ENCODE measurements at regions not wholly inside any gene's neighbourhood (a gene's known extent, or its start where the extent isn't known, plus 50 kb on each side); places are given as distances from the start of the nearest gene placed in this dataset.
A peak's percentile ranks its signal among the peaks of the same experiment; 100 is the strongest.
"Not testable (repeated sequence)": the region's sequence is repeated elsewhere in the genome, so short reads cannot be mapped to it uniquely, and the experiment has no call there.

- peaks cover under 1% of the 10 kb centered on the region for H3K9me3 Mint-ChIP-seq
- peak overlapping the region; percentile 68 for H3K27ac Mint-ChIP-seq
- no peaks in the 10 kb centered on the region for H3K36me3 Mint-ChIP-seq
- H3K4me1 Mint-ChIP-seq, result peaks cover 15% of the 10 kb centered on the region
- TF ChIP-seq, protein P1, sequence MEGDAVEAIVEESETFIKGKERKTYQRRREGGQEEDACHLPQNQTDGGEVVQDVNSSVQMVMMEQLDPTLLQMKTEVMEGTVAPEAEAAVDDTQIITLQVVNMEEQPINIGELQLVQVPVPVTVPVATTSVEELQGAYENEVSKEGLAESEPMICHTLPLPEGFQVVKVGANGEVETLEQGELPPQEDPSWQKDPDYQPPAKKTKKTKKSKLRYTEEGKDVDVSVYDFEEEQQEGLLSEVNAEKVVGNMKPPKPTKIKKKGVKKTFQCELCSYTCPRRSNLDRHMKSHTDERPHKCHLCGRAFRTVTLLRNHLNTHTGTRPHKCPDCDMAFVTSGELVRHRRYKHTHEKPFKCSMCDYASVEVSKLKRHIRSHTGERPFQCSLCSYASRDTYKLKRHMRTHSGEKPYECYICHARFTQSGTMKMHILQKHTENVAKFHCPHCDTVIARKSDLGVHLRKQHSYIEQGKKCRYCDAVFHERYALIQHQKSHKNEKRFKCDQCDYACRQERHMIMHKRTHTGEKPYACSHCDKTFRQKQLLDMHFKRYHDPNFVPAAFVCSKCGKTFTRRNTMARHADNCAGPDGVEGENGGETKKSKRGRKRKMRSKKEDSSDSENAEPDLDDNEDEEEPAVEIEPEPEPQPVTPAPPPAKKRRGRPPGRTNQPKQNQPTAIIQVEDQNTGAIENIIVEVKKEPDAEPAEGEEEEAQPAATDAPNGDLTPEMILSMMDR (IDR thresholded peaks at IDR 0.05; ENCODE audit: unreplicated experiment), result no peak
- no peaks in the 10 kb centered on the region for H3K27me3 Mint-ChIP-seq (ENCODE audit: low read depth)
- H3K4me3 Mint-ChIP-seq, result no peak overlapping the region
- no peak for DNase-seq (ENCODE audit: low spot score in 2 of 2, unreplicated experiment in 2 of 2)
Observed at GRCh38 chr2:64246962-64247361, 102.7 kb upstream of the PELI1 start.

- Mint-ChIP-seq H3K4me3 (no peak overlapping the region), H3K27ac (no peak overlapping the region)
Observed at GRCh38 chr2:64249426-64249825, 105.2 kb upstream of the PELI1 start.

DNA sequence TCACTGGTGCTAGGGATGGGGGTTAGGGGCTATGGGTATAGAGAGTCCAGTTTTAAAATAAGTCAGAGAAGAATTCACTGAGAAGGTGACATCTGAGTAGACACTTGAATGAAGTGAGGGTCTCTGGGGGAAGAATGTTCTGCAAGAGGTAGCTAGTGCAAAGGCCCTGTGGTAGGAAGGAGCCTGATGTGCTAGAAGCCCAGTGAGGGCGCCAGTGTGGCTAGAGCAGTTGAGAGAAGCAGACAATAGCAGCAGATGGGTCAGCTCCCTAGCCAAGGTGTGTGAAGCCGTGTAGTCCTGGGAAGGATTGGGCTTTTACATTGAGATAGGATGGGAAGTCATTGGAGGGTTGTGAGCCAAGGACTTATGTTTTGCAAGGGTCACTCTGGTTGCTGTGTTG is 105.8 kb upstream of the PELI1 start:
- DNase-seq (ENCODE audit: low spot score in 2 of 2, unreplicated experiment in 2 of 2), result no peak
- TF ChIP-seq, protein P1 (IDR thresholded peaks at IDR 0.05; ENCODE audit: unreplicated experiment), result no peak
- Mint-ChIP-seq H3K27me3 (ENCODE audit: low read depth) (peaks cover 25% of the 10 kb centered on the region), H3K9me3 (no peaks in the 10 kb centered on the region), H3K27ac (no peak overlapping the region), H3K4me1 (peaks cover 32% of the 10 kb centered on the region), H3K4me3 (no peak overlapping the region), H3K36me3 (peaks cover 8% of the 10 kb centered on the region)

More at GRCh38 chr2:64249426-64249825, 105.2 kb upstream of the PELI1 start:
- H3K27me3 Mint-ChIP-seq (ENCODE audit: low read depth), result peaks cover 22% of the 10 kb centered on the region
- DNase-seq (ENCODE audit: low spot score in 2 of 2, unreplicated experiment in 2 of 2), result no peak
- H3K9me3 Mint-ChIP-seq, result no peaks in the 10 kb centered on the region
- peaks cover 29% of the 10 kb centered on the region for H3K4me1 Mint-ChIP-seq
- TF ChIP-seq, protein P1 (IDR thresholded peaks at IDR 0.05; ENCODE audit: unreplicated experiment), result no peak
- peaks cover 8% of the 10 kb centered on the region for H3K36me3 Mint-ChIP-seq

- Mint-ChIP-seq H3K36me3 (peaks cover 8% of the 10 kb centered on the region), H3K27me3 (ENCODE audit: low read depth) (peaks cover 25% of the 10 kb centered on the region), H3K4me3 (no peak overlapping the region), H3K9me3 (no peaks in the 10 kb centered on the region), H3K4me1 (peaks cover 36% of the 10 kb centered on the region), H3K27ac (no peak overlapping the region)
- TF ChIP-seq, protein P1 (IDR thresholded peaks at IDR 0.05; ENCODE audit: unreplicated experiment), result no peak
- no peak for DNase-seq (ENCODE audit: low spot score in 2 of 2, unreplicated experiment in 2 of 2)
Observed at GRCh38 chr2:64250751-64251423, 106.7 kb upstream of the PELI1 start.

DNA sequence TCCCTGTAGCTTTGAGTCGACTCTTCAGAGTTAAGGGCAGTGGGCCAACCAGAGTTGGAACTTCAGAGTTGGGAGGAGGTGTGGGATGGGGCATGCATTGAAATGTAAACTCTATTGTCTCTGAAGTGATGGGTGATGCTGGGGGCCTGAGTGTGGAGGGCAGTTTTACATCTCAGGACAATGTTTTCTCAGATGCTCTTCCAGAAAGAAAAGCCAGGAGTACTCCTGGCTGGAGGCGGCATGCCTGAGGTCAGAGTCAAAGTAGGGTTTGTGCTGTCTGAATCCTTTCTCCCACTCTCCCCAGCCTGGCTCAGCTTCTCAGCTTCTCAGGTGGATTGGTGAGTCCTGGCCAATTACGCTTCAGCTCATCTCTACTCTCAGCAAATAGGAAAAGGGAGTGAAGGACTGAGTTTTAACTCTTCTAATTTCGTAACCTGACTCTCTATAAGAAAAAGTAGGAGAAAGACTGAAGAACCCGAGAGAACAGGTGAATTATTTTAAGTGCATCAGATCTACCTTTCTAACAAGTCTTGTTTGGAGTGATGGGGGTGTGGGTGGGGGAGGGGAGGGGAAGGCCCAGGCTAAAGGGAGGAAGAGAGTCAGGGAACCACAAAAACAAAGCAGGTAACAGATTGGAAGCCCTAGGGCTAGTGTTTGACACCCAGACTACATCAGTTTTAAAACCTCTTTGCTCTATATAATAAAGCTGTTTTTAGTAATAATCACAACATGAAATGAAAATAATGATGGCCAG is 107.5 kb upstream of the PELI1 start:
- Mint-ChIP-seq H3K36me3 (peaks cover 8% of the 10 kb centered on the region), H3K27ac (no peak overlapping the region), H3K4me3 (no peak overlapping the region), H3K9me3 (no peaks in the 10 kb centered on the region), H3K4me1 (peaks cover 44% of the 10 kb centered on the region), H3K27me3 (ENCODE audit: low read depth) (peaks cover 25% of the 10 kb centered on the region)
- TF ChIP-seq, protein P1 (IDR thresholded peaks at IDR 0.05; ENCODE audit: unreplicated experiment), result no peak
- no peak for DNase-seq (ENCODE audit: low spot score in 2 of 2, unreplicated experiment in 2 of 2)

DNA sequence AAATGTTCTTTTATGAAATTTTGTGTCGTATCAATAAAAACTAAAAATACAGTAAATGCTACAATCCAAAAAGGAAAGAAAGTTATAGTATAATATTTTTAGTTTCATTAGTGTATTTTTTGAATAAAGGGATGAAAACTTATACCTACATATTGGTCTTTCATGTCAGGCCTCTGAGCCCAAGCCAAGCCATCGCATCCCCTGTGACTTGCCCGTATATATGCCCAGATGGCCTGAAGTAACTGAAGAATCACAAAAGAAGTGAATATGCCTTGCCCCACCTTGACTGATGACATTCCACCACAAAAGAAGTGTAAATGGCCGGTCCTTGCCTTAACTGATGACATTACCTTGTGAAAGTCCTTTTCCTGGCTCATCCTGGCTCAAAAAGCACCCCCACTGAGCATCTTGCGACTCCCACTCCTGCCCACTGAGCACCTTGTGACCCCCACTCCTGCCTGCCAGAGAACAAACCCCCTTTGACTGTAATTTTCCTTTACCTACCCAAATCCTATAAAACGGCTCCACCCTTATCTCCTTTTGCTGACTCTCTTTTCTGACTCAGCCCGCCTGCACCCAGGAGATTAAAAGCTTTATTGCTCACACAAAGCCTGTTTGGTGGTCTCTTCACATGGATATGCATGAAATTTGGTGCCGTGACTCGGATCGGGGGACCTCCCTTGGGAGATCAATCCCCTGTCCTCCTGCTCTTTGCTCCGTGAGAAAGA is 108.2 kb upstream of the PELI1 start:
- DNase-seq (ENCODE audit: low spot score in 2 of 2, unreplicated experiment in 2 of 2); H3K4me3 Mint-ChIP-seq; H3K9me3 Mint-ChIP-seq; H3K36me3 Mint-ChIP-seq: not testable (repeated sequence)
- Mint-ChIP-seq H3K27me3 (ENCODE audit: low read depth) (peaks cover 25% of the 10 kb centered on the region), H3K27ac (peak overlapping the region; percentile 10), H3K4me1 (peaks cover 43% of the 10 kb centered on the region)

DNA sequence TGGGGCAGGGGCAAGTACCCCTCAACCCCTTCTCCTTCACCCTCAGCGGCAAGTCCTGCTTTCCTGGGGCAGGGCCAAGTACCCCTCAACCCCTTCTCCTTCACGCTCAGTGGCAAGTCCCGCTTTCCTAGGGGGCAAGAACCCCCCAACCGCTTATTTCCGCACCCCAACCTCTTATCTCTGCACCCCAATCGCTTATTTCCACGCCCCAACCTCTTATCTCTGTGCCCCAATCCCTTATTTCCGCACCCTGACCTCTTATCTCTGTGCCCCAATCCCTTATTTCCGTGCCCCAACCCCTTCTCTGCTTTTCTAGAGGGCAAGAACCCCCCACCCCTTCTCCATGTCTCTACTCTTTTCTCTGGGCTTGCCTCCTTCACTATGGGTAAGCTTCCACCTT is 109.2 kb upstream of the PELI1 start:
- DNase-seq (ENCODE audit: low spot score in 2 of 2, unreplicated experiment in 2 of 2); H3K27ac Mint-ChIP-seq; H3K4me3 Mint-ChIP-seq; H3K36me3 Mint-ChIP-seq; H3K9me3 Mint-ChIP-seq: not testable (repeated sequence)
- H3K27me3 Mint-ChIP-seq (ENCODE audit: low read depth), result peaks cover 25% of the 10 kb centered on the region
- peaks cover 53% of the 10 kb centered on the region for H3K4me1 Mint-ChIP-seq
